ENCODE measurements at regions not wholly inside any gene's neighbourhood (a gene's known extent, or its start where the extent isn't known, plus 50 kb on each side); places are given as distances from the start of the nearest gene placed in this dataset.

DNA sequence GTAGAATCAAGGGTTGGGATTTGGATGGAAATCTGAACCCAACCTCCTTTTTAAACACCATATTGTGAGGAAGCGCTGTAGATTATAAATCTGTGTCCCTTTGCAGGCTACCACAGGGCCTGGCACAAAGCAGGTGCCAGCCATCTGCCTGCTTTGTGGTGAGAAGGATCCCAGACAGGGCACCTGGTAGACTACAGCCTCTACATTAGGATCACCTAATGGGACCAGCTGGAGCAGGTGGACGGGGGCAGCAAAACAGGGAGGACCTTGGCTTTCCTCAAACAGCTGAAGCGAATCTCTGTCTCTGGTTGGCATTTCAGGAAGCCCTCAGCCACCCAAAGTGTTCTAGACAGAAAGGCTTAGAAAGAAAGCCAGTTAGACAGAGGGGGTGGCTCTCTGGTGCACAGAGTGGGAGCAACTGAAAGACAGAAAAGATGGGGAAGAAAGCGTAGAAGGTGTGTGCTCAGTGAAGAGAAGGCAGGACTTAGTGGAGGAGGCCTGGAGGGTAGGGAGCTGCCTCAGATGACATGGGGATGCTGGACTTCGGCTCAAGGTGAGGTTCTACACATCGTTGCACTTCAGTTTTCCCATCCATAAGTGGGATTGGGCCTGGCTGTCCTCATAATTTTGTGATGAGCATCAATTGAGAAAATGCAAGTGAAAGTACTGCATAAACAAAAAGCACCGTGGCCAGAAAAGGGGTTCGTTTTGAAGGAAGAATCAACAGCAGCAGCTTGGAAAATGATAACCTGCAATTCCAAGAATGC lies 350.8 kb downstream of the CYRIA start:
- TF ChIP-seq POLR2A (IDR thresholded peaks at IDR 0.05), result no peak
- TF ChIP-seq, protein P1, sequence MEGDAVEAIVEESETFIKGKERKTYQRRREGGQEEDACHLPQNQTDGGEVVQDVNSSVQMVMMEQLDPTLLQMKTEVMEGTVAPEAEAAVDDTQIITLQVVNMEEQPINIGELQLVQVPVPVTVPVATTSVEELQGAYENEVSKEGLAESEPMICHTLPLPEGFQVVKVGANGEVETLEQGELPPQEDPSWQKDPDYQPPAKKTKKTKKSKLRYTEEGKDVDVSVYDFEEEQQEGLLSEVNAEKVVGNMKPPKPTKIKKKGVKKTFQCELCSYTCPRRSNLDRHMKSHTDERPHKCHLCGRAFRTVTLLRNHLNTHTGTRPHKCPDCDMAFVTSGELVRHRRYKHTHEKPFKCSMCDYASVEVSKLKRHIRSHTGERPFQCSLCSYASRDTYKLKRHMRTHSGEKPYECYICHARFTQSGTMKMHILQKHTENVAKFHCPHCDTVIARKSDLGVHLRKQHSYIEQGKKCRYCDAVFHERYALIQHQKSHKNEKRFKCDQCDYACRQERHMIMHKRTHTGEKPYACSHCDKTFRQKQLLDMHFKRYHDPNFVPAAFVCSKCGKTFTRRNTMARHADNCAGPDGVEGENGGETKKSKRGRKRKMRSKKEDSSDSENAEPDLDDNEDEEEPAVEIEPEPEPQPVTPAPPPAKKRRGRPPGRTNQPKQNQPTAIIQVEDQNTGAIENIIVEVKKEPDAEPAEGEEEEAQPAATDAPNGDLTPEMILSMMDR (IDR thresholded peaks at IDR 0.05), result no peak
